ENCODE measurements at regions not wholly inside any gene's neighbourhood (a gene's known extent, or its start where the extent isn't known, plus 50 kb on each side); places are given as distances from the start of the nearest gene placed in this dataset.
"Not testable (repeated sequence)": the region's sequence is repeated elsewhere in the genome, so short reads cannot be mapped to it uniquely, and the experiment has no call there.

GRCh38 chr12:59396519-59396918, 199.3 kb upstream of the SLC16A7 start:
- no peak overlapping the region for H3K4me3 Mint-ChIP-seq
- no peak for DNase-seq
- no peaks in the 10 kb centered on the region for H3K9me3 Mint-ChIP-seq
- no peaks in the 10 kb centered on the region for H3K36me3 Mint-ChIP-seq (ENCODE audit: insufficient read depth)
- H3K27me3 Mint-ChIP-seq (ENCODE audit: low read depth) = no peaks in the 10 kb centered on the region
- no peaks in the 10 kb centered on the region for H3K4me1 Mint-ChIP-seq (ENCODE audit: low read depth)
- ATAC-seq = no peak

- not testable (repeated sequence) for H3K27me3 Mint-ChIP-seq (ENCODE audit: low read depth); DNase-seq; H3K36me3 Mint-ChIP-seq (ENCODE audit: insufficient read depth); ATAC-seq; H3K9me3 Mint-ChIP-seq; H3K4me3 Mint-ChIP-seq; H3K4me1 Mint-ChIP-seq (ENCODE audit: low read depth)
Measured at GRCh38 chr12:59395310-59395709, 200.5 kb upstream of the SLC16A7 start.

GRCh38 chr12:59393506-59393905, 202.3 kb upstream of the SLC16A7 start:
- Mint-ChIP-seq H3K4me1 (ENCODE audit: low read depth) (no peaks in the 10 kb centered on the region), H3K36me3 (ENCODE audit: insufficient read depth) (no peaks in the 10 kb centered on the region), H3K4me3 (no peak overlapping the region), H3K9me3 (no peaks in the 10 kb centered on the region), H3K27me3 (ENCODE audit: low read depth) (peaks cover 7% of the 10 kb centered on the region)
- DNase-seq (no peak), ATAC-seq (no peak)

GRCh38 chr12:59389968-59390576, 205.8 kb upstream of the SLC16A7 start:
- Mint-ChIP-seq H3K27me3 (ENCODE audit: low read depth) (peaks cover 7% of the 10 kb centered on the region), H3K4me1 (ENCODE audit: low read depth) (no peaks in the 10 kb centered on the region), H3K4me3 (no peak overlapping the region), H3K9me3 (no peaks in the 10 kb centered on the region), H3K36me3 (ENCODE audit: insufficient read depth) (no peaks in the 10 kb centered on the region)
- ATAC-seq = no peak
- no peak for DNase-seq

- no peak for ATAC-seq
- Mint-ChIP-seq H3K9me3 (no peaks in the 10 kb centered on the region), H3K4me3 (no peak overlapping the region), H3K27me3 (ENCODE audit: low read depth) (peaks cover 7% of the 10 kb centered on the region), H3K4me1 (ENCODE audit: low read depth) (no peaks in the 10 kb centered on the region), H3K36me3 (ENCODE audit: insufficient read depth) (no peaks in the 10 kb centered on the region)
- no peak for DNase-seq
Measured at GRCh38 chr12:59388694-59389093, 207.1 kb upstream of the SLC16A7 start.

GRCh38 chr12:59388176-59388575, 207.7 kb upstream of the SLC16A7 start:
- no peak for DNase-seq
- Mint-ChIP-seq H3K9me3 (no peaks in the 10 kb centered on the region), H3K27me3 (ENCODE audit: low read depth) (peaks cover 7% of the 10 kb centered on the region), H3K4me1 (ENCODE audit: low read depth) (no peaks in the 10 kb centered on the region), H3K4me3 (no peak overlapping the region), H3K36me3 (ENCODE audit: insufficient read depth) (no peaks in the 10 kb centered on the region)
- no peak for ATAC-seq

GRCh38 chr12:59386236-59386635, 209.6 kb upstream of the SLC16A7 start:
- DNase-seq = no peak
- Mint-ChIP-seq H3K36me3 (ENCODE audit: insufficient read depth) (no peaks in the 10 kb centered on the region), H3K27me3 (ENCODE audit: low read depth) (peaks cover 5% of the 10 kb centered on the region), H3K4me3 (no peak overlapping the region), H3K4me1 (ENCODE audit: low read depth) (peaks cover 4% of the 10 kb centered on the region), H3K9me3 (no peaks in the 10 kb centered on the region)
- no peak for ATAC-seq

- no peaks in the 10 kb centered on the region for H3K9me3 Mint-ChIP-seq
- ATAC-seq (no peak), DNase-seq (no peak)
- H3K36me3 Mint-ChIP-seq (ENCODE audit: insufficient read depth) = no peaks in the 10 kb centered on the region
- peaks cover 4% of the 10 kb centered on the region for H3K4me1 Mint-ChIP-seq (ENCODE audit: low read depth)
- H3K4me3 Mint-ChIP-seq = no peak overlapping the region
- H3K27me3 Mint-ChIP-seq (ENCODE audit: low read depth) = no peaks in the 10 kb centered on the region
Measured at GRCh38 chr12:59383079-59383822, 212.6 kb upstream of the SLC16A7 start.

GRCh38 chr12:59382282-59383078, 213.3 kb upstream of the SLC16A7 start:
- Mint-ChIP-seq H3K36me3 (ENCODE audit: insufficient read depth) (no peaks in the 10 kb centered on the region), H3K4me3 (no peak overlapping the region), H3K27me3 (ENCODE audit: low read depth) (no peaks in the 10 kb centered on the region), H3K9me3 (no peaks in the 10 kb centered on the region), H3K4me1 (ENCODE audit: low read depth) (peaks cover 4% of the 10 kb centered on the region)
- DNase-seq (no peak), ATAC-seq (no peak)

GRCh38 chr12:59381106-59381505, 214.7 kb upstream of the SLC16A7 start:
- Mint-ChIP-seq H3K4me1 (ENCODE audit: low read depth) (peaks cover 4% of the 10 kb centered on the region), H3K27me3 (ENCODE audit: low read depth) (peaks cover 6% of the 10 kb centered on the region), H3K9me3 (no peaks in the 10 kb centered on the region), H3K4me3 (no peak overlapping the region), H3K36me3 (ENCODE audit: insufficient read depth) (no peaks in the 10 kb centered on the region)
- ATAC-seq = no peak
- DNase-seq = no peak

GRCh38 chr12:59375633-59376032, 220.2 kb upstream of the SLC16A7 start:
- Mint-ChIP-seq H3K9me3 (no peaks in the 10 kb centered on the region), H3K27me3 (ENCODE audit: low read depth) (peaks cover 6% of the 10 kb centered on the region), H3K4me1 (ENCODE audit: low read depth) (no peaks in the 10 kb centered on the region), H3K4me3 (no peak overlapping the region), H3K36me3 (ENCODE audit: insufficient read depth) (no peaks in the 10 kb centered on the region)
- DNase-seq (no peak), ATAC-seq (no peak)

- no peaks in the 10 kb centered on the region for H3K36me3 Mint-ChIP-seq (ENCODE audit: insufficient read depth)
- no peaks in the 10 kb centered on the region for H3K9me3 Mint-ChIP-seq
- peaks cover 6% of the 10 kb centered on the region for H3K27me3 Mint-ChIP-seq (ENCODE audit: low read depth)
Measured at GRCh38 chr12:59374783-59375182, 221.0 kb upstream of the SLC16A7 start.

GRCh38 chr12:59372956-59373355, 222.9 kb upstream of the SLC16A7 start:
- peaks cover 6% of the 10 kb centered on the region for H3K27me3 Mint-ChIP-seq (ENCODE audit: low read depth)

More at GRCh38 chr12:59374783-59375182, 221.0 kb upstream of the SLC16A7 start:
- Mint-ChIP-seq H3K4me3 (no peak overlapping the region), H3K4me1 (ENCODE audit: low read depth) (no peaks in the 10 kb centered on the region)
- ATAC-seq (no peak), DNase-seq (no peak)

GRCh38 chr12:59370933-59371332, 224.9 kb upstream of the SLC16A7 start:
- no peak overlapping the region for H3K4me3 Mint-ChIP-seq
- no peak for ATAC-seq
- no peaks in the 10 kb centered on the region for H3K27me3 Mint-ChIP-seq (ENCODE audit: low read depth)
- H3K36me3 Mint-ChIP-seq (ENCODE audit: insufficient read depth) = no peaks in the 10 kb centered on the region
- H3K4me1 Mint-ChIP-seq (ENCODE audit: low read depth) = no peaks in the 10 kb centered on the region
- no peak for DNase-seq
- no peaks in the 10 kb centered on the region for H3K9me3 Mint-ChIP-seq

More at GRCh38 chr12:59372956-59373355, 222.9 kb upstream of the SLC16A7 start:
- Mint-ChIP-seq H3K4me3 (no peak overlapping the region), H3K9me3 (no peaks in the 10 kb centered on the region), H3K36me3 (ENCODE audit: insufficient read depth) (no peaks in the 10 kb centered on the region), H3K4me1 (ENCODE audit: low read depth) (no peaks in the 10 kb centered on the region)
- ATAC-seq (no peak), DNase-seq (no peak)

GRCh38 chr12:59365133-59365532, 230.7 kb upstream of the SLC16A7 start:
- Mint-ChIP-seq H3K9me3 (no peaks in the 10 kb centered on the region), H3K36me3 (ENCODE audit: insufficient read depth) (no peaks in the 10 kb centered on the region), H3K27me3 (ENCODE audit: low read depth) (no peaks in the 10 kb centered on the region), H3K4me1 (ENCODE audit: low read depth) (no peaks in the 10 kb centered on the region), H3K4me3 (no peak overlapping the region)
- DNase-seq = no peak
- ATAC-seq = no peak

Data from activated T-cell treated with anti-CD3 and anti-CD28 coated beads, Interleukin-2, amount 50 U/mL, for 4 hours (primary cell).